Right lung (tissue), 2 donors: ENCODE measurements at regions not wholly inside any gene's neighbourhood (a gene's known extent, or its start where the extent isn't known, plus 50 kb on each side); places are given as distances from the start of the nearest gene placed in this dataset.
"Not testable (repeated sequence)": the region's sequence is repeated elsewhere in the genome, so short reads cannot be mapped to it uniquely, and the experiment has no call there.

ENCODE experiments used
- DNase-seq, 2 donors: peaks; one replicate each; pipeline ENCODE4 v3.0.0-alpha.2; 2013

DNA sequence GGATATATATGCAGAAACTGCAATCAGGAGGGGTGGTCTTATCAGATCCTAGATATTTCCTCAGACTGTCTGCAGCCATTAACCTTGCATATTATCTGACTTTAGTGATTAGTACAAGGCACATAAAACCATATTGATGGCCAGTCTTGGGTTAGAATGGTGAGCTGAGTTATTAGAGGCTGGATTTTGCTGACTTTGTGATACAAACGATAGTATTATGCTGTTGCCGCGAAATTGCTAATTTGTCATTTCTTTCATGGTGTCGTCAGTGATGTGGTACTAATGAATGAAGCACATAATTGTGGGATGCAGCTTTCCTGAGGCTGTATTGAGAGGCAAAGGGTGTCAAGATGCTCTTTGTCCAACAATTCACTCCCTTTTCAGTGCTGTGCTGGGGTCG, 172.5 kb downstream of the TEX29 start:
- DNase-seq = no peak

DNA sequence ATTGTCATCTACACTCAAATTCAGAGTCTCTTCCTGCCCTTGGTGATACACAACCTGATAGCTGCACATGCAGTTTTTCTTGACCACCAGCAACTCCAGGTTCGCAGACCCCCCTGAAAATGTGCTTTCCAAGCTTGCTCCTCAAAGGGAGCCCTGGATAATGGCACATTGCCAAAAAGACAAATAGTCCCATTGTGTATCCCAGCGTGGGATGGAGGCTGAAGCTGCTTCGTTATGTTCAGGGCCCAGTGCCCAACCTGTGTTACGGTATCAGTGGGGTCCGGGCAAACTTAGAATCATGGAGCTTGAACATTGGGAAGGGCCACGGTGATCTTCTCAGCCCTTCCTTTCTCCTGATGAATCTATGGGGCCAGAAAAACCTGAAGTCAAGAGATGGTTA, 173.0 kb downstream of the TEX29 start:
- no peak for DNase-seq

DNA sequence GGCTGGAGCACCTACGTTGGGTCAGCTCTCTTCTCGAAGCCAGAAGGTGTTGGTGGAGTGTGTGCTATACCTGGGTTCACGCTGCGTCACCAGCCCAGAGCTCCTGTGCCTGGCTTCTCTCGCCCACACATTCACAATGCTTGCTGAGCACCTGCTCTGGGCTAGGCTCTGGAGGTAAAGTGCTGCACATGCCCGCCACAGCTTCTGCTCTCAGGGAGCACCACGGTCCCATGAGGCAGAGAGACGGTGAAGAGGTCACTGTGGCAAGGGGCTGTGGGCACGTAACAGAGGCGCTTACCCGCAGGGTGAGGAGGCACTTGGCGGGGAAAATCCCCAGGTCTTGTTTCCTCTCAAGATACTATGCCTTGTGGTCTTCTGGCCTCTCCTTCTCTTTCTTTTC, 174.2 kb downstream of the TEX29 start:
- DNase-seq = no peak

GRCh38 chr13:111501596-111502535, 181.4 kb downstream of the TEX29 start:
- DNase-seq = not testable (repeated sequence)

- DNase-seq = no peak
Measured at GRCh38 chr13:111502957-111503356, 182.5 kb downstream of the TEX29 start.

GRCh38 chr13:111503376-111503775, 182.9 kb downstream of the TEX29 start:
- DNase-seq = no peak

DNA sequence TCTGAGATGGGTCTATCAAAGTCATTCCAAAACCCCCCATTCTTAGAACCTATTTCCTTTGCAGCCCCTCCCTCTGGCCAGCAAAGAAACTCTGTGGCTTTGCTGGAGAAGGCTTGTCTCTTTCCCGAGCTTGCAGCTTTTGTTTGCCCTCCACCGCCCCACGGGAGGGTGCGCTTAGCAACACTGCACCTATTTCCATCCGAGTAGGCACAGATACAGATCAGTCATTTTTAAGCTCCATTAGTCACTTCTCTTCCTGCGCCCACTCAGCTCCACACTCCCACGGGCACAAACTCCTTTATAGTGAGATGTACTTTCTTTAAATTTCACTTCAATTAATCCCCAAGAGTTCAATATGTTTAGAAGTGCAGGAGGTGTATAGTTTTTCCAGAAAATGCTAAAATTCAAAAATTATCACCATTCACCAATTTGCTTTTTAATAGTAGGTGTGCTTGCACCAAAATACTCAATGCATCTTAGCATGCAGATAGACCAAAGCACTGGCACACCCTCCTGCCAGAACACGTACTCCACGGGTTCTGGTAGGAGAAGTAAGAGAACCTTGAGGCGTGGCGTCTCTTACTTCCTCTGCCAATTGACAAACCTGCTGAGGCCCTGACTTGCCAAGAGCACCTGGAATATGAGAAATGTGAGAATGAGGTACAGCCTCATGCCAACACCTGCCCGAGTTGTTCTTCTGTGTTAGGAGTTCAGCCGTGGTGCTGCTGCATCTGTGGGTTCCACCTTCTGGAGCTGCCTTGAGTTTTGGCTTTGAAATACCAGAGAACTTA, 183.7 kb downstream of the TEX29 start:
- no peak for DNase-seq

- DNase-seq = no peak
Measured at GRCh38 chr13:111505175-111505777, 184.8 kb downstream of the TEX29 start.

- DNase-seq = no peak
Measured at GRCh38 chr13:111506125-111506524, 185.7 kb downstream of the TEX29 start.

GRCh38 chr13:111506621-111507020, 186.2 kb downstream of the TEX29 start:
- DNase-seq = no peak

DNA sequence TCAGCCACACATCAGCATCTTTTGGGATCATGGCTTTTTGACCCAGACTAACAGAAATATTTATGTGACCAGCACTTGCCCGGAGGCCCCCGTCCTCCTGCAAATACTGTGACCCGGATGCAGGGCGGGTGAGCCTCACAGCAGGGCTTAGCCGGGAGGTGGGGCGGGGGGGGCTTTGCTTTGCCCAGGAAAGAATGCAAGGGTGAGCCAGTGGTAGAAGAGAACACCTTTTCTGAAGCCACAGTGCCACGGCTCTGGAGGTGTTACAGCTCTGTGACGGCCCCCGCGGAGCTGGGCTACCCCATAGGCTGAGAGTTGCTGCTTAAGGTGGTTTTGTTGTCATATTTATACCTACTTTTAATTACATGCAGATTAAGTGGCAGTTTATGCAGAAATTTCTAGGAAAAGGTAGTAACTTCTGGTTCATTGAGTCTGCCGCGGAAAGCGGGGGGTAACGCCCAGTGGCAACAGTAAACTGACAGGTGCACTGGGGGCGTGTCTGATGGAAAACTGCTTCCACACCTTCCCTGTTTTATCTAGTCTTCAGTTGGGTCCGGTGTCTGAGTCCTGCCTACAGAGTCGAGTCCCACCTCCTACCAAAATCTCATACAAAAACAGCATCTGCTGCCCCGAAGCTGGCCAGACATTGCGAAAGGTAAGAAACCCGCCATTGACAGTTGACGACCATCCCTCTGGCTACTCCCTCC, 187.9 kb downstream of the TEX29 start:
- DNase-seq = no peak

- DNase-seq = no peak
Measured at GRCh38 chr13:111508902-111509509, 188.6 kb downstream of the TEX29 start.

- no peak for DNase-seq
Measured at GRCh38 chr13:111510502-111511218, 190.2 kb downstream of the TEX29 start.

GRCh38 chr13:111511219-111511732, 190.8 kb downstream of the TEX29 start:
- no peak for DNase-seq

- no peak for DNase-seq
Measured at GRCh38 chr13:111511805-111512504, 191.5 kb downstream of the TEX29 start.

DNA sequence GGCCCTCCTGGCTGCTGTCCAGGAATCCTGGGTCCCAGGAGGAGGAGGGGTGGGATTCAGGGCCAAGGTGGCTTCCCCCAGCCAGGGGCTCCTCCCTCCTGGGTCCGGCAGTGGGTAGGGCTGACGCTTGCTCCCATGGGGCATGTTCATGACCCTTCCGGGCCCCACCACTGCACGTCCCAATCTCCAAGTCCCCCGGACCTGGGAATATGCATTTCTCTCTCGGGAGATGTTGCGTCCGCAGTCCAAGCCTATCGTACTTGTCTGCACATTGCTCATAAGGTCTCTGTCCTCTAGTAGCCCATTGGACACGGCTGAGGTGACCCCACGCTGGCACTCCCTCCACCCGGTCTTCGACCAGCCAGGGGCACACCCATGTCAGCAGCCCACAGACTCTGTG, 192.3 kb downstream of the TEX29 start:
- no peak for DNase-seq

DNA sequence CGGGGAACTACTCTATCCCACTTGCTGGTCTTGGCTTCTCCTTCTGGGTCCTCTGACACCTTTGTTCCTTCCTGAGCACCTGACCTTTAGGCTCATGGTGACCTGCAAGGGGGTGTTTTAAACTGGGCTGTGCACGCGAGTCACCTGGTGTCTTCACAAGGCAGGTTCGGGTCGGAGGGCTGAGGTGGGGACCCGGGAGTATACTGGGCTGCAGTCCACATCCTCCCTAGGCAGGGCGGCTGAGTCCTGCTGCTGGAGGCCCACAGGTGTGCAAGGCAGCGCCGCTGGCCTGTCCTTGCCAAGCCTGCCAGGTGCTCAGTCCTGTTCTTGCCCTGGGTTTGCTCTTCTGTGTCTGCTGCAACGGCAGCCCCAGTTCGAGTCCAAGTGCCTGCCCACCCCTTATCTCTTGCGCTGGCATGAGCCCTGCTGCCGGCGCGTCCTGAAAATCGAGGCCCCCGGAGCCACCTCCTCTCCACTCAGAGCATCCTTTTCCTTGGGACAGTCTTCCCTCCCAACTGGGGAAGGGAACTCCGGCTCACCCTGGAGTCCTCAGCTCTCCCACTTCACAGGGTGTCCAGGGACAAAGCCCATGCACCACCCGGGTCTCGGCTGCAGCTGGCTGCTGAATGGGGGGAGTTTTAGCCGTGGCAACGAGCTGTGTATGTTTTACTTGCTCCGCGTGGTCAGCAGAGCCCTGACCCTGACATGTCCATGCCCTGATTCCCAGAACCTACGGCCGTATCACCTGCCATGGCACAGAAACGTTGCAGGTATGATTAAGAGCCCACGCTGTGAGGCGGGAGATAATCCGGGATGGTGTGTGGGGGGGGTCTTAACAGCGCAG, 193.5 kb downstream of the TEX29 start:
- DNase-seq = no peak

DNA sequence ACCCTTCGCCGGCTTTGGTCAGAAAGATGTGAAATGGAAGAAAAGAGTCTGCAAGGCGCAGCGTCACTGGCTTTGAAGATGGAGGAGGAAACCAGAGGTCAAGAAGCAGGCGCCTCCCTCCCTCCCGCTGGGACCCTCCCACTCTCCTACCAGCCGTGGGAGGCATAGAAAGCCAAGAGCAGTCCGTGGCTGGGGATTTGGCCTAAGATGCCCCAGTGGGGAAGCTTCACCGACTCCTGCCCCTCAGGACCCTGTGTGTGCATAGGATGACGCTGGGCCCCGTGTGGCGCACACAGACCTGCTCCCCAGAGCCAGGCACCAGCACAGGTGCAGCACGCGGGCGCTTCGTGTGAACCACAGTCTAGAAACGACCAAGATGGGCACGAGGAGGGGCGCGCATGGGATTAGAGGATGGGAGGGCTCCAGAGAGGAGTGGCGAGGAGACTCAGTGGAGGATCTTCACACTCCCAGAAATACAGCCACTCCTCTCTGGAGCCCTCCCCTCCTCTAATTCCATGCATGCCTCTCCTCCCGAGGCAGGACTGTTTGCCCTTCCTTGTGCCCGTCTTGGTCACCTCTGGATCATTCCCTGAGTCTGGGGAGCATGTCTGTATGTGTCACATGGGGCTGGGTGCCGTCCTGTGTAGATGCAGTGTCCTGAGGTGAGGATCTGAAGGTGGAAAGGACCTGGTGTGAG, 194.3 kb downstream of the TEX29 start:
- no peak for DNase-seq
